ENCODE measurements at regions not wholly inside any gene's neighbourhood (a gene's known extent, or its start where the extent isn't known, plus 50 kb on each side); places are given as distances from the start of the nearest gene placed in this dataset.
"Not testable (repeated sequence)": the region's sequence is repeated elsewhere in the genome, so short reads cannot be mapped to it uniquely, and the experiment has no call there.

DNA sequence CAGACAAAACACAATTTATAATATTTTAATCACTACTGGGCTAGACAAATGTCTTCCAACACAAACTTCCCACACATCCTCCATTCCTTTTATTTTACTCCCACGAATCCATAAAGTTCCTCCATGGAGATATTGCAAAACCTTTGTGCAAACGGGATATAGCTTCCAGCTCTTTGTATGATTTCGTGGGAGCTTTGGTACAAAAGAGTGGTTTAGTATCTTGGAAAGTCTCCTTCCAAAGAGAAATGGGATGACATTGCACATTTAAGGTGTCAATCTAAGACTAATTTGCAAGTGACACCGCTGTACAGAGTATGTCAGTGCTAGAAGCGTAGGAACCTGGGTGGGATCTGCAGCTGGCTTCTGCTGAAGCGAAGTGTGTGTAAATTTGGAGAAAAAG is 455.2 kb upstream of the RUNX1 start:
- DNase-seq (no peak), ATAC-seq (no peak)
- 39 to 46% methylated on average over 6 of the region's 6 CpGs for WGBS, 2 donors
- Histone ChIP-seq H3K4me3 (no peak overlapping the region), H3K9me3 (no peaks in the 10 kb centered on the region), H3K36me3 (no peaks in the 10 kb centered on the region), H3K4me1 (peaks cover 0 to 53% (median 0%) of the 10 kb centered on the region in 9 donors), H3K27me3 (peaks cover 0 to 49% (median 17%) of the 10 kb centered on the region in 7 donors), H3K27ac (peak overlapping the region in 7 of 10 donors; percentile 18 to 84 (median 42))
- TF ChIP-seq, protein P1, sequence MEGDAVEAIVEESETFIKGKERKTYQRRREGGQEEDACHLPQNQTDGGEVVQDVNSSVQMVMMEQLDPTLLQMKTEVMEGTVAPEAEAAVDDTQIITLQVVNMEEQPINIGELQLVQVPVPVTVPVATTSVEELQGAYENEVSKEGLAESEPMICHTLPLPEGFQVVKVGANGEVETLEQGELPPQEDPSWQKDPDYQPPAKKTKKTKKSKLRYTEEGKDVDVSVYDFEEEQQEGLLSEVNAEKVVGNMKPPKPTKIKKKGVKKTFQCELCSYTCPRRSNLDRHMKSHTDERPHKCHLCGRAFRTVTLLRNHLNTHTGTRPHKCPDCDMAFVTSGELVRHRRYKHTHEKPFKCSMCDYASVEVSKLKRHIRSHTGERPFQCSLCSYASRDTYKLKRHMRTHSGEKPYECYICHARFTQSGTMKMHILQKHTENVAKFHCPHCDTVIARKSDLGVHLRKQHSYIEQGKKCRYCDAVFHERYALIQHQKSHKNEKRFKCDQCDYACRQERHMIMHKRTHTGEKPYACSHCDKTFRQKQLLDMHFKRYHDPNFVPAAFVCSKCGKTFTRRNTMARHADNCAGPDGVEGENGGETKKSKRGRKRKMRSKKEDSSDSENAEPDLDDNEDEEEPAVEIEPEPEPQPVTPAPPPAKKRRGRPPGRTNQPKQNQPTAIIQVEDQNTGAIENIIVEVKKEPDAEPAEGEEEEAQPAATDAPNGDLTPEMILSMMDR (IDR thresholded peaks at IDR 0.05), result no peak
- intact Hi-C loops (cut with DNase I), result loop anchor here in 1 of 10 donors (10.0 kb wide), 1 partner anchor 759 kb away; no protein-coding TSS in a partner anchor

GRCh38 chr21:35503671-35504070 is 454.6 kb upstream of the RUNX1 start:
- peak overlapping the region in 7 of 10 donors; percentile 18 to 84 (median 42) for H3K27ac ChIP-seq
- TF ChIP-seq, protein P1 (IDR thresholded peaks at IDR 0.05), result no peak
- H3K36me3 ChIP-seq, result no peaks in the 10 kb centered on the region
- ATAC-seq, result peak in 7 of 8 donors; percentile 47 to 82 (median 72)
- intact Hi-C loops (cut with DNase I), result loop anchor here in 1 of 10 donors (10.0 kb wide), 1 partner anchor 759 kb away; no protein-coding TSS in a partner anchor
- H3K9me3 ChIP-seq, result no peaks in the 10 kb centered on the region
- no peak overlapping the region for H3K4me3 ChIP-seq
- 15 to 20% methylated on average over 5 of the region's 5 CpGs for WGBS, 2 donors
- H3K4me1 ChIP-seq, result peaks cover 0 to 47% (median 0%) of the 10 kb centered on the region in 9 donors
- peak in 1 of 2 donors; percentile 33 for DNase-seq
- H3K27me3 ChIP-seq, result peaks cover 0 to 45% (median 12%) of the 10 kb centered on the region in 7 donors

GRCh38 chr21:35502821-35503220 is 453.7 kb upstream of the RUNX1 start:
- DNase-seq (no peak), ATAC-seq (no peak)
- 44 to 54% methylated on average over 5 of the region's 5 CpGs for WGBS, 2 donors
- TF ChIP-seq, protein P1 (IDR thresholded peaks at IDR 0.05), result no peak
- Histone ChIP-seq H3K27ac (peak overlapping the region in 5 of 10 donors; percentile 2 to 84 (median 42)), H3K4me3 (no peak overlapping the region), H3K4me1 (peaks cover 0 to 39% (median 0%) of the 10 kb centered on the region in 9 donors), H3K27me3 (peaks cover 0 to 44% (median 12%) of the 10 kb centered on the region in 7 donors), H3K36me3 (no peaks in the 10 kb centered on the region), H3K9me3 (no peaks in the 10 kb centered on the region)
- intact Hi-C loops (cut with DNase I), result loop anchor here in 1 of 10 donors (10.0 kb wide), 1 partner anchor 758 kb away; no protein-coding TSS in a partner anchor

DNA sequence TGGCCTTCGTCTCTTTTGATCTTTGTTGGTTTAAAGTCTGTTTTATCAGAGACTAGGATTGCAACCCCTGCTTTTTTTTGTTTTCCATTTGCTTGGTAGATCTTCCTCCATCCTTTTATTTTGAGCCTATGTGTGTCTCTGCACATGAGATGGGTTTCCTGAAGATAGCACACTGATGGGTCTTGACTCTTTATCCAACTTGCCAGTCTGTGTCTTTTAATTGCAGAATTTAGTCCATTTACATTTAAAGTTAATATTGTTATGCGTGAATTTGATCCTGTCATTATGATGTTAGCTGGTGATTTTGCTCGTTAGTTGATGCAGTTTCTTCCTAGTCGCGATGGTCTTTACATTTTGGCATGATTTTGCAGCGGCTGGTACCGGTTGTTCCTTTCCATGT is 448.4 kb upstream of the RUNX1 start:
- DNase-seq; H3K36me3 ChIP-seq; H3K9me3 ChIP-seq; H3K27ac ChIP-seq; intact Hi-C loops (cut with DNase I); H3K4me3 ChIP-seq; ATAC-seq; H3K4me1 ChIP-seq: not testable (repeated sequence)
- peaks cover 0 to 19% (median 7%) of the 10 kb centered on the region in 7 donors for H3K27me3 ChIP-seq
- 86 to 100% methylated on average over 3 to 7 of the region's 7 CpGs for WGBS, 2 donors

All from heart right ventricle (tissue), 16 donors.